Medulla oblongata (tissue), 1 donor: ENCODE measurements at regions not wholly inside any gene's neighbourhood (a gene's known extent, or its start where the extent isn't known, plus 50 kb on each side); places are given as distances from the start of the nearest gene placed in this dataset.

Experiments used
- DNase-seq: peaks from one replicate; pipeline ENCODE4 v3.0.0-alpha.2; 2015; ENCODE audit errors: extremely low spot score

- DNase-seq = no peak
These were observed 86.2 kb downstream of the TSPAN8 start for GRCh38 chr12:71071536-71072097.

- no peak for DNase-seq
These were observed 87.2 kb downstream of the TSPAN8 start for GRCh38 chr12:71070416-71071128.

GRCh38 chr12:71069311-71069710 is 88.5 kb downstream of the TSPAN8 start:
- no peak for DNase-seq

GRCh38 chr12:71063087-71063486 is 94.7 kb downstream of the TSPAN8 start:
- no peak for DNase-seq

GRCh38 chr12:71061451-71061850 is 96.3 kb downstream of the TSPAN8 start:
- no peak for DNase-seq

GRCh38 chr12:71060426-71060825 is 97.4 kb downstream of the TSPAN8 start:
- no peak for DNase-seq

GRCh38 chr12:71057330-71057729 is 100.5 kb downstream of the TSPAN8 start:
- no peak for DNase-seq

GRCh38 chr12:71054551-71054950 is 103.2 kb downstream of the TSPAN8 start:
- DNase-seq = no peak

GRCh38 chr12:71046215-71046614 is 111.6 kb downstream of the TSPAN8 start:
- no peak for DNase-seq

GRCh38 chr12:71045781-71046180 is 112.0 kb downstream of the TSPAN8 start:
- DNase-seq = no peak

GRCh38 chr12:71041476-71041875 is 116.3 kb downstream of the TSPAN8 start:
- no peak for DNase-seq

GRCh38 chr12:71038960-71039359 is 118.4 kb upstream of the PTPRR start:
- no peak for DNase-seq

- no peak for DNase-seq
These were observed 116.0 kb upstream of the PTPRR start for GRCh38 chr12:71036526-71036925.

GRCh38 chr12:71032933-71033332 is 112.4 kb upstream of the PTPRR start:
- no peak for DNase-seq

- DNase-seq = no peak
These were observed 108.8 kb upstream of the PTPRR start for GRCh38 chr12:71029302-71029701.

- DNase-seq = no peak
These were observed 107.3 kb upstream of the PTPRR start for GRCh38 chr12:71027856-71028255.

- DNase-seq = no peak
These were observed 104.3 kb upstream of the PTPRR start for GRCh38 chr12:71024827-71025226.

- no peak for DNase-seq
These were observed 103.7 kb upstream of the PTPRR start for GRCh38 chr12:71024281-71024680.

GRCh38 chr12:71021491-71021890 is 101.0 kb upstream of the PTPRR start:
- no peak for DNase-seq

- no peak for DNase-seq
These were observed 98.8 kb upstream of the PTPRR start for GRCh38 chr12:71019282-71019831.

GRCh38 chr12:71018682-71019081 is 98.1 kb upstream of the PTPRR start:
- no peak for DNase-seq

GRCh38 chr12:71014180-71014785 is 93.7 kb upstream of the PTPRR start:
- peak; percentile 27 for DNase-seq

GRCh38 chr12:71011261-71011660 is 90.7 kb upstream of the PTPRR start:
- DNase-seq = no peak
